Activated T-helper 17 cell treated with anti-CD3 and anti-CD28 coated beads, Interleukin-2, amount 50 U/mL, for 72 hours (primary cell): ENCODE measurements at regions not wholly inside any gene's neighbourhood (a gene's known extent, or its start where the extent isn't known, plus 50 kb on each side); places are given as distances from the start of the nearest gene placed in this dataset.
"Not testable (repeated sequence)": the region's sequence is repeated elsewhere in the genome, so short reads cannot be mapped to it uniquely, and the experiment has no call there.

Experiments
- ATAC-seq: fragments of 150-1000 bp; cut with Tn5 transposase; replicated peaks from 2 replicates; pipeline ENCODE4 v1.10.0; 2021; ENCODE audit warnings: mild to moderate bottlenecking, moderate library complexity
- H3K27ac Mint-ChIP-seq: one replicate; pipeline ENCODE4 v1.8.0; 2022; ENCODE audit warnings: mixed read lengths
- H3K27me3 Mint-ChIP-seq: one replicate; pipeline ENCODE4 v1.8.0; 2022; ENCODE audit warnings: mixed read lengths
- H3K36me3 Mint-ChIP-seq: one replicate; pipeline ENCODE4 v1.8.0; 2022; ENCODE audit warnings: low read depth, mild to moderate bottlenecking, mixed read lengths
- H3K4me1 Mint-ChIP-seq: one replicate; pipeline ENCODE4 v1.8.0; 2022; ENCODE audit warnings: mixed read lengths
- H3K4me3 Mint-ChIP-seq: one replicate; pipeline ENCODE4 v1.8.0; 2022; ENCODE audit warnings: mild to moderate bottlenecking, mixed read lengths
- H3K9me3 Mint-ChIP-seq: one replicate; pipeline ENCODE4 v1.8.0; 2022; ENCODE audit warnings: mixed read lengths

- Mint-ChIP-seq H3K9me3 (peaks cover 3% of the 10 kb centered on the region), H3K4me1 (no peaks in the 10 kb centered on the region), H3K27me3 (peaks cover 10% of the 10 kb centered on the region), H3K36me3 (no peaks in the 10 kb centered on the region), H3K4me3 (no peak overlapping the region), H3K27ac (no peak overlapping the region)
- ATAC-seq: no peak
Observed at GRCh38 chr19:13712767-13713201, 51.5 kb upstream of the MRI1 start.

- H3K27ac Mint-ChIP-seq: no peak overlapping the region
- H3K4me1 Mint-ChIP-seq: no peaks in the 10 kb centered on the region
- no peaks in the 10 kb centered on the region for H3K36me3 Mint-ChIP-seq
- ATAC-seq: no peak
- H3K27me3 Mint-ChIP-seq: peaks cover 11% of the 10 kb centered on the region
- no peak overlapping the region for H3K4me3 Mint-ChIP-seq
- no peaks in the 10 kb centered on the region for H3K9me3 Mint-ChIP-seq
Observed at GRCh38 chr19:13707915-13708314, 56.4 kb upstream of the MRI1 start.

GRCh38 chr19:13705928-13706447 is 58.3 kb upstream of the MRI1 start:
- ATAC-seq: no peak
- Mint-ChIP-seq H3K27me3 (peaks cover 18% of the 10 kb centered on the region), H3K9me3 (no peaks in the 10 kb centered on the region), H3K4me1 (no peaks in the 10 kb centered on the region), H3K36me3 (no peaks in the 10 kb centered on the region), H3K27ac (no peak overlapping the region), H3K4me3 (no peak overlapping the region)

GRCh38 chr19:13705201-13705600 is 59.1 kb upstream of the MRI1 start:
- Mint-ChIP-seq H3K9me3 (no peaks in the 10 kb centered on the region), H3K36me3 (no peaks in the 10 kb centered on the region), H3K27ac (no peak overlapping the region), H3K4me1 (no peaks in the 10 kb centered on the region), H3K4me3 (no peak overlapping the region), H3K27me3 (peaks cover 16% of the 10 kb centered on the region)
- ATAC-seq: no peak

- Mint-ChIP-seq H3K9me3 (no peaks in the 10 kb centered on the region), H3K27me3 (peaks cover 19% of the 10 kb centered on the region), H3K4me1 (no peaks in the 10 kb centered on the region), H3K27ac (no peak overlapping the region), H3K36me3 (no peaks in the 10 kb centered on the region), H3K4me3 (no peak overlapping the region)
- ATAC-seq: no peak
Observed at GRCh38 chr19:13701624-13702023, 62.7 kb upstream of the MRI1 start.

GRCh38 chr19:13700621-13701020 is 63.7 kb upstream of the MRI1 start:
- no peaks in the 10 kb centered on the region for H3K36me3 Mint-ChIP-seq
- no peak for ATAC-seq
- no peak overlapping the region for H3K27ac Mint-ChIP-seq
- no peaks in the 10 kb centered on the region for H3K9me3 Mint-ChIP-seq
- no peaks in the 10 kb centered on the region for H3K4me1 Mint-ChIP-seq
- no peak overlapping the region for H3K4me3 Mint-ChIP-seq
- H3K27me3 Mint-ChIP-seq: peaks cover 15% of the 10 kb centered on the region

- H3K4me3 Mint-ChIP-seq: no peak overlapping the region
- H3K27me3 Mint-ChIP-seq: peaks cover 21% of the 10 kb centered on the region
- H3K36me3 Mint-ChIP-seq: no peaks in the 10 kb centered on the region
- ATAC-seq: no peak
- H3K4me1 Mint-ChIP-seq: no peaks in the 10 kb centered on the region
- no peak overlapping the region for H3K27ac Mint-ChIP-seq
- H3K9me3 Mint-ChIP-seq: no peaks in the 10 kb centered on the region
Observed at GRCh38 chr19:13699786-13700185, 64.5 kb upstream of the MRI1 start.

GRCh38 chr19:13696839-13697238 is 67.5 kb upstream of the MRI1 start:
- peaks cover 29% of the 10 kb centered on the region for H3K27me3 Mint-ChIP-seq
- no peak overlapping the region for H3K4me3 Mint-ChIP-seq
- H3K36me3 Mint-ChIP-seq: no peaks in the 10 kb centered on the region
- no peaks in the 10 kb centered on the region for H3K9me3 Mint-ChIP-seq
- H3K27ac Mint-ChIP-seq: no peak overlapping the region
- no peak for ATAC-seq
- H3K4me1 Mint-ChIP-seq: no peaks in the 10 kb centered on the region

GRCh38 chr19:13693889-13694288 is 70.4 kb upstream of the MRI1 start:
- H3K4me3 Mint-ChIP-seq: no peak overlapping the region
- H3K4me1 Mint-ChIP-seq: no peaks in the 10 kb centered on the region
- ATAC-seq: no peak
- no peaks in the 10 kb centered on the region for H3K36me3 Mint-ChIP-seq
- H3K27me3 Mint-ChIP-seq: peaks cover 26% of the 10 kb centered on the region
- H3K9me3 Mint-ChIP-seq: no peaks in the 10 kb centered on the region
- H3K27ac Mint-ChIP-seq: peak overlapping the region; percentile 21

- H3K4me3 Mint-ChIP-seq: no peak overlapping the region
- H3K36me3 Mint-ChIP-seq: no peaks in the 10 kb centered on the region
- H3K27me3 Mint-ChIP-seq: peaks cover 25% of the 10 kb centered on the region
- no peak for ATAC-seq
- no peaks in the 10 kb centered on the region for H3K4me1 Mint-ChIP-seq
- H3K27ac Mint-ChIP-seq: no peak overlapping the region
- H3K9me3 Mint-ChIP-seq: no peaks in the 10 kb centered on the region
Observed at GRCh38 chr19:13691569-13692435, 72.5 kb upstream of the MRI1 start.

GRCh38 chr19:13689085-13689484 is 75.2 kb upstream of the MRI1 start:
- ATAC-seq: peak; percentile 63
- Mint-ChIP-seq H3K36me3 (no peaks in the 10 kb centered on the region), H3K4me3 (no peak overlapping the region), H3K9me3 (no peaks in the 10 kb centered on the region), H3K27ac (no peak overlapping the region), H3K27me3 (peaks cover 15% of the 10 kb centered on the region), H3K4me1 (no peaks in the 10 kb centered on the region)

- H3K36me3 Mint-ChIP-seq: no peaks in the 10 kb centered on the region
- no peak overlapping the region for H3K27ac Mint-ChIP-seq
- no peak for ATAC-seq
- peaks cover 7% of the 10 kb centered on the region for H3K27me3 Mint-ChIP-seq
- H3K4me3 Mint-ChIP-seq: no peak overlapping the region
- no peaks in the 10 kb centered on the region for H3K4me1 Mint-ChIP-seq
- peaks cover 8% of the 10 kb centered on the region for H3K9me3 Mint-ChIP-seq
Observed at GRCh38 chr19:13684021-13684420, 80.3 kb upstream of the MRI1 start.

- peaks cover 8% of the 10 kb centered on the region for H3K9me3 Mint-ChIP-seq
- no peak overlapping the region for H3K4me3 Mint-ChIP-seq
- no peaks in the 10 kb centered on the region for H3K36me3 Mint-ChIP-seq
- H3K27ac Mint-ChIP-seq: no peak overlapping the region
- H3K27me3 Mint-ChIP-seq: peaks cover 11% of the 10 kb centered on the region
- no peak for ATAC-seq
- H3K4me1 Mint-ChIP-seq: no peaks in the 10 kb centered on the region
Observed at GRCh38 chr19:13681509-13681908, 82.8 kb upstream of the MRI1 start.

GRCh38 chr19:13680708-13681360 is 83.5 kb upstream of the MRI1 start:
- H3K27ac Mint-ChIP-seq, H3K9me3 Mint-ChIP-seq, H3K4me1 Mint-ChIP-seq, H3K36me3 Mint-ChIP-seq, ATAC-seq, H3K4me3 Mint-ChIP-seq: not testable (repeated sequence)
- H3K27me3 Mint-ChIP-seq: peaks cover 11% of the 10 kb centered on the region

- not testable (repeated sequence) for H3K4me3 Mint-ChIP-seq, H3K27me3 Mint-ChIP-seq, H3K27ac Mint-ChIP-seq, H3K4me1 Mint-ChIP-seq, H3K36me3 Mint-ChIP-seq, ATAC-seq
- peaks cover 13% of the 10 kb centered on the region for H3K9me3 Mint-ChIP-seq
Observed at GRCh38 chr19:13676967-13677366, 87.4 kb upstream of the MRI1 start.
